ENCODE measurements at regions not wholly inside any gene's neighbourhood (a gene's known extent, or its start where the extent isn't known, plus 50 kb on each side); places are given as distances from the start of the nearest gene placed in this dataset.

- no peak for DNase-seq (ENCODE audit: low spot score)
- ATAC-seq (ENCODE audit: low read depth) = no peak
- no peaks in the 10 kb centered on the region for H3K27me3 ChIP-seq (ENCODE audit: insufficient read depth, poor library complexity, severe bottlenecking)
- H3K9me3 ChIP-seq (ENCODE audit: severe bottlenecking) = no peaks in the 10 kb centered on the region
- no peaks in the 10 kb centered on the region for H3K36me3 ChIP-seq (ENCODE audit: low read depth)
- no peak overlapping the region for H3K27ac ChIP-seq (ENCODE audit: poor library complexity, severe bottlenecking)
- TF ChIP-seq CTCF (IDR thresholded peaks at IDR 0.05; ENCODE audit: poor library complexity, severe bottlenecking) = no peak
- H3K4me1 ChIP-seq (ENCODE audit: insufficient read depth, poor library complexity, severe bottlenecking) = no peaks in the 10 kb centered on the region
- no peak overlapping the region for H3K4me3 ChIP-seq (ENCODE audit: severe bottlenecking)
These were observed 867.4 kb upstream of the PCDH10 start for GRCh38 chr4:132281733-132282132.

- no peak for DNase-seq (ENCODE audit: low spot score)
- no peak overlapping the region for H3K4me3 ChIP-seq (ENCODE audit: severe bottlenecking)
- no peak for ATAC-seq (ENCODE audit: low read depth)
- H3K27me3 ChIP-seq (ENCODE audit: insufficient read depth, poor library complexity, severe bottlenecking) = no peaks in the 10 kb centered on the region
- H3K27ac ChIP-seq (ENCODE audit: poor library complexity, severe bottlenecking) = no peak overlapping the region
- no peaks in the 10 kb centered on the region for H3K9me3 ChIP-seq (ENCODE audit: severe bottlenecking)
- no peaks in the 10 kb centered on the region for H3K4me1 ChIP-seq (ENCODE audit: insufficient read depth, poor library complexity, severe bottlenecking)
- H3K36me3 ChIP-seq (ENCODE audit: low read depth) = no peaks in the 10 kb centered on the region
- no peak for TF ChIP-seq CTCF (IDR thresholded peaks at IDR 0.05; ENCODE audit: poor library complexity, severe bottlenecking)
These were observed 864.1 kb upstream of the PCDH10 start for GRCh38 chr4:132284910-132285426.

- no peak overlapping the region for H3K4me3 ChIP-seq (ENCODE audit: severe bottlenecking)
- DNase-seq (ENCODE audit: low spot score) (no peak), ATAC-seq (ENCODE audit: low read depth) (no peak)
- H3K36me3 ChIP-seq (ENCODE audit: low read depth) = no peaks in the 10 kb centered on the region
- no peak for TF ChIP-seq CTCF (IDR thresholded peaks at IDR 0.05; ENCODE audit: poor library complexity, severe bottlenecking)
- H3K27me3 ChIP-seq (ENCODE audit: insufficient read depth, poor library complexity, severe bottlenecking) = no peaks in the 10 kb centered on the region
- no peaks in the 10 kb centered on the region for H3K9me3 ChIP-seq (ENCODE audit: severe bottlenecking)
- no peaks in the 10 kb centered on the region for H3K4me1 ChIP-seq (ENCODE audit: insufficient read depth, poor library complexity, severe bottlenecking)
- H3K27ac ChIP-seq (ENCODE audit: poor library complexity, severe bottlenecking) = no peak overlapping the region
These were observed 851.7 kb upstream of the PCDH10 start for GRCh38 chr4:132297346-132297745.

GRCh38 chr4:132299841-132300240 lies 849.3 kb upstream of the PCDH10 start:
- Histone ChIP-seq H3K4me1 (ENCODE audit: insufficient read depth, poor library complexity, severe bottlenecking) (no peaks in the 10 kb centered on the region), H3K27me3 (ENCODE audit: insufficient read depth, poor library complexity, severe bottlenecking) (no peaks in the 10 kb centered on the region), H3K9me3 (ENCODE audit: severe bottlenecking) (no peaks in the 10 kb centered on the region), H3K36me3 (ENCODE audit: low read depth) (no peaks in the 10 kb centered on the region), H3K27ac (ENCODE audit: poor library complexity, severe bottlenecking) (no peak overlapping the region), H3K4me3 (ENCODE audit: severe bottlenecking) (no peak overlapping the region)
- ATAC-seq (ENCODE audit: low read depth) (no peak), DNase-seq (ENCODE audit: low spot score) (no peak)
- TF ChIP-seq CTCF (IDR thresholded peaks at IDR 0.05; ENCODE audit: poor library complexity, severe bottlenecking) = no peak

GRCh38 chr4:132312521-132312920 lies 836.6 kb upstream of the PCDH10 start:
- Histone ChIP-seq H3K4me3 (ENCODE audit: severe bottlenecking) (no peak overlapping the region), H3K9me3 (ENCODE audit: severe bottlenecking) (no peaks in the 10 kb centered on the region), H3K27me3 (ENCODE audit: insufficient read depth, poor library complexity, severe bottlenecking) (no peaks in the 10 kb centered on the region), H3K27ac (ENCODE audit: poor library complexity, severe bottlenecking) (no peak overlapping the region), H3K4me1 (ENCODE audit: insufficient read depth, poor library complexity, severe bottlenecking) (no peaks in the 10 kb centered on the region), H3K36me3 (ENCODE audit: low read depth) (no peaks in the 10 kb centered on the region)
- no peak for TF ChIP-seq CTCF (IDR thresholded peaks at IDR 0.05; ENCODE audit: poor library complexity, severe bottlenecking)
- DNase-seq (ENCODE audit: low spot score) = no peak
- no peak for ATAC-seq (ENCODE audit: low read depth)

Data from RWPE2 (cell line).